ENCODE measurements at regions not wholly inside any gene's neighbourhood (a gene's known extent, or its start where the extent isn't known, plus 50 kb on each side); places are given as distances from the start of the nearest gene placed in this dataset.

GRCh38 chr1:37112430-37112829, 78.1 kb upstream of the GRIK3 start:
- DNase-seq (ENCODE audit: low spot score), result no peak
- ATAC-seq (ENCODE audit: low FRiP score), result no peak
- TF ChIP-seq CTCF (IDR thresholded peaks at IDR 0.05), result no peak

- ATAC-seq (ENCODE audit: low FRiP score) (no peak), DNase-seq (ENCODE audit: low spot score) (no peak)
- no peak for TF ChIP-seq CTCF (IDR thresholded peaks at IDR 0.05)
Measured at GRCh38 chr1:37113285-37113997, 79.1 kb upstream of the GRIK3 start.

- ATAC-seq (ENCODE audit: low FRiP score) (no peak), DNase-seq (ENCODE audit: low spot score) (no peak)
- no peak for TF ChIP-seq CTCF (IDR thresholded peaks at IDR 0.05)
Measured at GRCh38 chr1:37118790-37119189, 84.5 kb upstream of the GRIK3 start.

- DNase-seq (ENCODE audit: low spot score), result no peak
- TF ChIP-seq CTCF (IDR thresholded peaks at IDR 0.05), result no peak
- no peak for ATAC-seq (ENCODE audit: low FRiP score)
Measured at GRCh38 chr1:37120279-37120678, 86.0 kb upstream of the GRIK3 start.

GRCh38 chr1:37123276-37124115, 89.2 kb upstream of the GRIK3 start:
- no peak for DNase-seq (ENCODE audit: low spot score)
- no peak for ATAC-seq (ENCODE audit: low FRiP score)
- TF ChIP-seq CTCF (IDR thresholded peaks at IDR 0.05), result no peak

- DNase-seq (ENCODE audit: low spot score) (no peak), ATAC-seq (ENCODE audit: low FRiP score) (no peak)
- TF ChIP-seq CTCF (IDR thresholded peaks at IDR 0.05), result no peak
Measured at GRCh38 chr1:37124501-37124900, 90.2 kb upstream of the GRIK3 start.

GRCh38 chr1:37125295-37125694, 91.0 kb upstream of the GRIK3 start:
- ATAC-seq (ENCODE audit: low FRiP score) (no peak), DNase-seq (ENCODE audit: low spot score) (no peak)
- no peak for TF ChIP-seq CTCF (IDR thresholded peaks at IDR 0.05)

Measured in omental fat pad (tissue), 3 donors.